ENCODE measurements at regions not wholly inside any gene's neighbourhood (a gene's known extent, or its start where the extent isn't known, plus 50 kb on each side); places are given as distances from the start of the nearest gene placed in this dataset.

GRCh38 chr15:53305101-53305500 lies 454.4 kb downstream of the WDR72 start:
- DNase-seq (ENCODE audit: low read depth) = no peak

GRCh38 chr15:53297828-53298227 lies 461.6 kb downstream of the WDR72 start:
- no peak for DNase-seq (ENCODE audit: low read depth)

DNA sequence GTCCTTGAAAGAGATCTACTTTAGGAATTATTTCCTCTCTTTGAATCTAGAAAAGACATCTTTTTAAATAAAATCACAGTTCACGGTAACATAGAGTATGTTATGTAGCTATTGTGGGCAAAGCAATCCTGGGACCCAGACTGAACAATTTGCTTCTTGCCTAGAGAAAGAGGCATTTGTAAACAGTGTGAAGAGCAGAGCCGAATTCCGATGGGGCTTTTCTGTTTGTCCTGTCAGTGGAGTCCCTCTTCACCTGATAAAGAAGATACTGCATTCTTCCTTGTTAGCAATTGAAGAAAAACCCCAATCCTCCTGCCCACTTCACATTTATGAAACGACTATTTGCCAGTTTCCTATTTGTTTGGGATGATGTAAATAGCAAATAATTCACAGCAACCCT lies 462.9 kb downstream of the WDR72 start:
- no peak for DNase-seq (ENCODE audit: low read depth)

GRCh38 chr15:53295574-53295973 lies 463.9 kb downstream of the WDR72 start:
- DNase-seq (ENCODE audit: low read depth) = no peak

DNA sequence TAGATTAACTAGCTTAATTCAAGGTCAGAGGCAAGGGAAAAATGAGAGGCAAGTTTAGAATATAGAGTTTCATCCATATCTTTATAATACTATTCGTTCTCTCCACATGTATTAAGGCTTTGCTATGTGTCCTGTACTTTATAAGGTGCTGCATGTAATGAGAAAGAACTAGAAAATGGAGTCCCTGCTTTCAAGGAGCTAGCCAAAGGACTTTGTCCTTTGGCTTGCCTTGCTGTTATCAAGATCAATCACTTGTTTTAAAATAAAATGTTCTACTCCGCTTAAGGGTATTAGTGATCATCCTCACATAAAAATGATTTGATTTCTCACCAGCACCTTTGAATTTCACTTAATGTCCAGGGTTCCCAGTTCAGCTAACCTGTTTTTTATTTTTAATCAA lies 470.9 kb downstream of the WDR72 start:
- DNase-seq (ENCODE audit: low read depth) = no peak

- DNase-seq (ENCODE audit: low read depth) = no peak
Observed at GRCh38 chr15:53274630-53275029, 484.5 kb upstream of the ONECUT1 start.

GRCh38 chr15:53272116-53272515 lies 482.0 kb upstream of the ONECUT1 start:
- DNase-seq (ENCODE audit: low read depth) = no peak

- DNase-seq (ENCODE audit: low read depth) = no peak
Observed at GRCh38 chr15:53266176-53266575, 476.0 kb upstream of the ONECUT1 start.

DNA sequence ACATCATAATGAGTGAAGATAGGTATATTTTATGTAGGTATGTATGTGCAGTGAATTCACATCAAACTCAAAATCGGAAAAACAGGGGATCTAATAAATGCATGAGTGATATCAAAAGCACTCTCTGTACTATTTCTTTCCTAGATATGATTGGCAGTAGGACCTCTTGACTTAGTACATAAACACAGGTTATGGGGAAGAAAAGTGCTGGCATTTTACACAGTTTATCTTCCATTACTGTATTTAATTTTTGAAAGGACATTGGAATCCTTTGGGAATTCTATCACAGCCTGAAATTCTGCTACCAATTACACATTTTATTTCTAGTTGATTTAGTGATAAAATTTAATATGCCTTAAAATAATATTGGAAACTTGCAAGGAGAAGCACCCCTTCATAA lies 470.5 kb upstream of the ONECUT1 start:
- no peak for DNase-seq (ENCODE audit: low read depth)

GRCh38 chr15:53256457-53256856 lies 466.3 kb upstream of the ONECUT1 start:
- DNase-seq (ENCODE audit: low read depth) = no peak

DNA sequence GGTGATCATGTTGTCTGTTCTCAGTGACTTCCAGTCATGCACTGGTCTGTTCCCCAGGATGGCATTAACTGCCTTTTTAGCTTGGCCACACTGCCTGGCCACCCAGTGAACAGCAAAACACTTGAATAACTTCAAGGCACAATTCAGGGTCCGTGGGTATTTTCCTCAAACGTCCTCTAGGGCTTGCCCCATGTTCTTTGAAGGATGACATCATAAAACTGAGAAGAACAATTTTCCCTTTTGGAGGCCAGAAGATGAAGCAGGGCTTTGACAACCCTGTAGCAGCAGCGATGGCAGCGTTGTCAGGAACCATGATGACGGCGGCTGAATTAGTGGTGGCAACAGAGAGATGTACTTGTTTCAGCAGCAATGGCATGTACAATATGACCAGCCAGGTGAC lies 465.9 kb upstream of the ONECUT1 start:
- DNase-seq (ENCODE audit: low read depth) = no peak

GRCh38 chr15:53251996-53252395 lies 461.9 kb upstream of the ONECUT1 start:
- DNase-seq (ENCODE audit: low read depth) = no peak

- DNase-seq (ENCODE audit: low read depth) = no peak
Observed at GRCh38 chr15:53251523-53251922, 461.4 kb upstream of the ONECUT1 start.

DNA sequence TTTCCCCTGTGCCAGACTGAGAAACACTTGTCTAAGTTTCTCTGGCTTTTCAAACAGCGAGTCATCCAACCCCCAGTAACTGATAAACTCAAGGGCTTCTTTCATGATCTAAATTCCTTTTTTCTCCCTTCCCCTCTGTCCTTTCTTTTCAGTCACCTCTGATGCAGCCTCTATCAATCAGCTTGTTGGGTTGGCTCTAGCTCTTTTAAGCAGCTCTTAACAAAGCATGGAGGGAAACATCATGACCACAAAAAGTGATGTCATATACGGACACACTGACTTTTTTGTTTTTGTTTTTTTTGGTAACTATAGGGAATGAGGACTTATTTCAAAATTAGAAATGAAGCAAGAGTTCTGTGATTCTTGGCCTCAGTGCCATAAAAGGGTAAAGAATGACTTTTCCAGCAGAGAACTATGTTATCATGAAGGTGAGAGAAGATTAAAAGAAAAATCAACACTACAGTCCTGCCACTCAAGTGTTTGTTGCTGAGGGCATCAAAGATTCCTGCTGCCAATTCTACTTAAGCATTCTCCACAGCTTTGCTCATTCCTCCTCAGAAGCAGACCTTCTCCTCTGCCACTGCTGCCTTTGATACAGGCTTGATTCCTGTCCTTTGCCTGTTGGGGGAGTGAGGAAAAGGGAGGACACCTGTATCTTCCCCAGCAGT lies 457.0 kb upstream of the ONECUT1 start:
- no peak for DNase-seq (ENCODE audit: low read depth)

DNA sequence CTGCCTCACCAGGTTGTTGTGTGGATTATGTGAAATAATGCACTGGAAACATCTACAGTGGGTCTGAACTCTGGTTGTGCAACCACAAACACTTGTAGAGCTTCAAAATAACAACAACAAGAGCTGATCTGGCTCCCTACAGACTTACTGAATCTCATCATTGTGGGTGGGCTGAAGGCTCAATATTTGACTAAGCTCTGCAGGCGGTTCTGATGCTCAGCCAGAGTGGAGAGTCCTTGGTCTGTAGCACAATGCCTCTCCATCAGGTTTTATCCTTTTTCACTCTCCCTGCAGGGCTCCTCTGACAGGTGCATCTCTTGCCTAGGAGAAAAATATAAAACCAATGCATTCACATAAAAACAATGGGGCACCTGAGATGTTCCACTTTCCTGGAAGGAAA lies 456.3 kb upstream of the ONECUT1 start:
- DNase-seq (ENCODE audit: low read depth) = no peak

DNA sequence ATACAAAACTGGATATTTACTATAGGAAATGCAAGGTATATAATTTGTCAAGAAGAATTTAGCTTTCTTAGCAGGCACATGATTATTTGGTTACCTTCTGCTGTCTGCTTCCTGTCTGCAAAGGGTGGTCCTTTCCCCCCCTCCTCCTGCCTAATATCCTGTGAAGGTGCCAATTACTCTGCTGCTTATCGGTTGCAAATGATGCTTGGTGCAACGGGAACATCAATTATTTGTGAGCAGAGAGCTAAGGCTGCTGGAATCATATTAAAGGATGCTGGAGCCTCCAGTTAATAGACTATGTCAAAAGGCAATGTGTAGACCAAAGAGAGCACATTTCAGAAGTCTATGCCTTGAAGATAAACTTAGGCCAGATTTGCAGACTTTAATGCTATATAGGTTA lies 443.7 kb upstream of the ONECUT1 start:
- DNase-seq (ENCODE audit: low read depth) = no peak

- DNase-seq (ENCODE audit: low read depth) = no peak
Observed at GRCh38 chr15:53230473-53230872, 440.3 kb upstream of the ONECUT1 start.

GRCh38 chr15:53226559-53226958 lies 436.4 kb upstream of the ONECUT1 start:
- no peak for DNase-seq (ENCODE audit: low read depth)

DNA sequence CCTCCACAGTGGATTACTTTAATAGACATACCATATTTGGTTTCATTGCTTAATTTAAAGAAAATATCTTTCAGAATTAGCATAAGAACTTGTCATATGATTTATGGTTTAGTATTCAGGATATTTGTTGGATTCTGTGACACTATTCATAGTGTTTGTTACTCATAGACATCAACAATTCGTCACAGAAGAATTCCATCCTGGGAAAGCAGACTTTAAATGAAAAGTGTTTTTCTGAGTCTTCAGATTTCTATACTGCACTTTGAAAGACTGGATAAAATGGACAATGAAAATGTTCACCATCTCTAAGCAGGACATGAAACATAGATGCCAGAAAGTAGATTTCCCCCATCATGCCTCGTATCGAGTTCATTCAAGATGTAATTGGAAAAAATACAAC lies 435.6 kb upstream of the ONECUT1 start:
- no peak for DNase-seq (ENCODE audit: low read depth)

DNA sequence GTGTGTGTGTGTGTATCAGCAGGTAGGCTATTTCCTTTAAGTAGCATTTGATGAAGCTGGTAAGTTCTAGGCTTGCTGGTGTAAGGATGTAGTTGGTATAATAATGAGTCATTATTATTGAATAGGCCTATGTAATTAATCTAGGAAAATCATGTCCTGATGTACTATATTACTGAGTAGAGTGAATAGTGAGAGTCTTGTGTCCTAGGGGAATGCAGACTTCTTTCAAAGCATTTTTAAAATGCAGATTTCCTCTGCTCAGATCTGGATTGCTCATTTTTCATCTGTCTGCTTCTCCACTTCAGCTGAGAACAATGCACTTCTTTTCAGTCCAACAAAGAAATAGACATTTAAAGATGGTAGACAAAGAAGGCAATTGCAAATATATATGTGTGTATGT lies 434.2 kb upstream of the ONECUT1 start:
- DNase-seq (ENCODE audit: low read depth) = no peak

DNA sequence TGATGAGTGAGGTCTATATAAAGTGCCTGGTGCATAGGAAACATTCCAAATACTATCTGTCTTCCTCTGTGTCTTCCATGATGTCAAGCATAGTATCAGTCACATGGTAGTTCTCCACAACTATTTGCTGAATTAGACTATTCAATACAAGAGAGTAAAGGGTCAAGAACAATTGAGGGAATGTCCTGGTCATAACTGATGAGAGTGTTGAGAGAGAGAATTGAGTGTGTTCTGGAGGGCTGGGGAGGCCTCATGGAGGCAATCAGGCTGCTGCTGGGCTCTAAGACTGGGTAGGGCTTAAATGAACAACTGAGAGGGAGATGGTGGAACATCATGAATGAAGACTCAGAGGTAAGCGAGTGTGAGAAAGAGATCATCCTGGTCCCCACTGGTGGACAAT lies 433.7 kb upstream of the ONECUT1 start:
- DNase-seq (ENCODE audit: low read depth) = no peak

- no peak for DNase-seq (ENCODE audit: low read depth)
Observed at GRCh38 chr15:53218666-53219580, 428.8 kb upstream of the ONECUT1 start.

GRCh38 chr15:53216036-53216435 lies 425.9 kb upstream of the ONECUT1 start:
- DNase-seq (ENCODE audit: low read depth) = no peak

DNA sequence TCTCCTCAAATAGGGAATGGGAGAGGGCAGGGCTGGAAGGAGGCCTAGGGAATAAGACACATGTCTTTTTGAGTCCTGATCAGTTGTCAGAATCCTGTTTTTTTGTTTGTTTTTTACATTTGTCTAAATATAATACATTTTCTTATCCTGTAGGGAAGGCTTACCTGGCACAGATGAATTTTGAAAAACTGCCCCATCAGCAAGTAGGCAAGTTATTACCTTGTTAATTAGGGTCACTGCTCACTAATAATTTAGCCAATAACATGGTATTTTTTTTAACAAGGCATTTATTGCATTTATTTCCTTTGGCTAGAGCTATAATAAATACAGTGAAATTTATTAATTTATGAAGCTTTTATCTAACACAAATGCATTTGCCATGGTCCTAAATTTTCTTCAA lies 423.2 kb upstream of the ONECUT1 start:
- no peak for DNase-seq (ENCODE audit: low read depth)
